Cardiac fibroblast (primary cell): ENCODE measurements at regions not wholly inside any gene's neighbourhood (a gene's known extent, or its start where the extent isn't known, plus 50 kb on each side); places are given as distances from the start of the nearest gene placed in this dataset.

ENCODE experiments used
- DNase-seq, 2 donors: peaks; one replicate each; pipeline versions ENCODE4 v3.0.0 to v3.0.0-alpha.2; 2010; ENCODE audit warnings: low read depth in 2 of 2
- H3K4me3 ChIP-seq, 2 donors: replicated peaks in 1 of 2; 1 replicate in 1 of 2; 2 replicates in 1 of 2; pipeline ENCODE4 v1.5.1; 2011; ENCODE audit warnings: low read depth in 2 of 2, low read length in 2 of 2, mild to moderate bottlenecking in 2 of 2, moderate library complexity in 1 of 2
- TF ChIP-seq, protein P1 (sequence below): IDR thresholded peaks from one replicate; pipeline ENCODE4 v1.5.1; 2011; ENCODE audit warnings: low read depth, mild to moderate bottlenecking, low read length, inconsistent platforms

DNA sequence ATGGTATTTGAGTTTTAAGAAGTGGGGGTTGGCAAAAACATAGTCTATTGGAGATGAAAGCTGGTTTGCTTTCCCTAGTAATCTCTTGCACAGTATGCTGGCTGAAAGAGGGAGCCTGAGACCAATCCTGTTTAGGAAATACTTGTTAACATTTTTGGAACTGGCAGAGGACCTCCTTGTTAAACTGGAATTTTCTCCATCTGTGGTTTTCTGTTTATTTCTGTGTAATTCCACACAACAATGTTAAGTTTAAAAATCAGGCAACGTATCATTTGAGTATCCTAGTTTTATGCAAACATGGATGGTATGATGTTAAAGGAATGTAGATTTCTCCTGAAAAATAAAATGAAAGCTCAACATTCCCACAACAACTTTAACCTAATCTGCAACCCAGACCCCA is 536.0 kb upstream of the TBL1XR1 start:
- DNase-seq = no peak
- no peak overlapping the region for H3K4me3 ChIP-seq
- TF ChIP-seq, protein P1, sequence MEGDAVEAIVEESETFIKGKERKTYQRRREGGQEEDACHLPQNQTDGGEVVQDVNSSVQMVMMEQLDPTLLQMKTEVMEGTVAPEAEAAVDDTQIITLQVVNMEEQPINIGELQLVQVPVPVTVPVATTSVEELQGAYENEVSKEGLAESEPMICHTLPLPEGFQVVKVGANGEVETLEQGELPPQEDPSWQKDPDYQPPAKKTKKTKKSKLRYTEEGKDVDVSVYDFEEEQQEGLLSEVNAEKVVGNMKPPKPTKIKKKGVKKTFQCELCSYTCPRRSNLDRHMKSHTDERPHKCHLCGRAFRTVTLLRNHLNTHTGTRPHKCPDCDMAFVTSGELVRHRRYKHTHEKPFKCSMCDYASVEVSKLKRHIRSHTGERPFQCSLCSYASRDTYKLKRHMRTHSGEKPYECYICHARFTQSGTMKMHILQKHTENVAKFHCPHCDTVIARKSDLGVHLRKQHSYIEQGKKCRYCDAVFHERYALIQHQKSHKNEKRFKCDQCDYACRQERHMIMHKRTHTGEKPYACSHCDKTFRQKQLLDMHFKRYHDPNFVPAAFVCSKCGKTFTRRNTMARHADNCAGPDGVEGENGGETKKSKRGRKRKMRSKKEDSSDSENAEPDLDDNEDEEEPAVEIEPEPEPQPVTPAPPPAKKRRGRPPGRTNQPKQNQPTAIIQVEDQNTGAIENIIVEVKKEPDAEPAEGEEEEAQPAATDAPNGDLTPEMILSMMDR = no peak

- DNase-seq = no peak
- no peak overlapping the region for H3K4me3 ChIP-seq
- TF ChIP-seq, protein P1 = no peak
Observed at GRCh38 chr3:177733936-177734335, 536.7 kb upstream of the TBL1XR1 start.

- DNase-seq = peak in 1 of 2 donors; percentile 22
- H3K4me3 ChIP-seq = no peak overlapping the region
- TF ChIP-seq, protein P1 = no peak
Observed at GRCh38 chr3:177735431-177735830, 538.1 kb upstream of the TBL1XR1 start.

- no peak overlapping the region for H3K4me3 ChIP-seq
- no peak for DNase-seq
- TF ChIP-seq, protein P1 = no peak
Observed at GRCh38 chr3:177739461-177739860, 542.2 kb upstream of the TBL1XR1 start.

- TF ChIP-seq, protein P1 = no peak
- DNase-seq = no peak
- no peak overlapping the region for H3K4me3 ChIP-seq
Observed at GRCh38 chr3:177740254-177740653, 543.0 kb upstream of the TBL1XR1 start.

DNA sequence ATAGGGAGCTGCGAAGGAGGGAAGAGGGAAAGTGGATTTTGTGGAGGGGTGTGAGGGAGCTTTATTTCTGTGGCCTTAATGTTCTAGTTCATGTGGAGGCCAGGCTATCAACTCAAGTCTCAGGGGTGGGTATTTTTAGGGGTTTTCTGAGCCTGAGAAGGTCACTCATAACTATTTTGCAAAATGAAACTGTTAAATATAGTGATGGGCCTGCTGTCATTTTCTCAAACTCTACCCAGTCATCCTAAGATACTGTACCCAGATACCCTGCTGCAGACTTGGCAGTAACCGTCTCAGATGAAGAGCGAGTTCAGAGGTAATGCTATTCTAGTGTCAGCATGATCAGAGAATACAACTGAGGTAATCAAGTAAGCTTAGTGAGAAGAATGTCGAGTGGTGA is 545.0 kb upstream of the TBL1XR1 start:
- TF ChIP-seq, protein P1 = no peak
- no peak overlapping the region for H3K4me3 ChIP-seq
- no peak for DNase-seq

DNA sequence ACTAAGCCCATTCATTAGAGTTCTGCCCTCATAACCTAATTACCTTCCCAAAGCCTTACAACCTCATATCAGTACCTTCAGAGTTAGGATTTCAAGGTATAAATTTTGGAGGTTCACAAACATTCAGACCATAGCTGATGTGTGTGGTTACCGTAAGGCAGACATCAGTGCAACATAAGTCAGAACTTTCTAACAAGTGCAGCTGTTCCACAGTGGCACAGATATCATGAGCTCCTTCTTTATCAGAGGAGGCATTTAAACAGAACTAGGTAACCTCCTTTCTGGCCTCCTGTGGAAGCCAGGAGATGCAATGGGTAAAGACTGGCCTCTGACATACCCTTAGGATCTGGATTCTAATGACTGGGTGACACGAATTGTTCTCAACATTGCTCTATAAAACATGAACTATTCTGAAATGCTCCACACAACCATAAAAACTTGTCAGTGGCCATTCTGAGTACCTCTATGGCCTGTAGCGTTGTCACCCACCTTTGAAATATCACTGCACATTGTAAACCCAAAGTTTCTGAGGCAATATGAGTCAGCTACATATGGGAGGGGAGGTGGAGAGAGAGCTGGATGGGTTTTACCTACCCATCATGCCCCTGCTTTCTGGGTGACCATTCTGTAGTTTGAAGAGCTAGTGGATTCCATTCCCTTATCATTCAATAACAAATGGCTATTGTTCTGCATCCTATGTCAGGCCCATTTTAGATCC is 546.0 kb upstream of the TBL1XR1 start:
- no peak for DNase-seq
- no peak overlapping the region for H3K4me3 ChIP-seq
- TF ChIP-seq, protein P1 = no peak
